Adipose tissue (tissue), 3 donors: ENCODE measurements at regions not wholly inside any gene's neighbourhood (a gene's known extent, or its start where the extent isn't known, plus 50 kb on each side); places are given as distances from the start of the nearest gene placed in this dataset.
"Not testable (repeated sequence)": the region's sequence is repeated elsewhere in the genome, so short reads cannot be mapped to it uniquely, and the experiment has no call there.

Experiments used
- H3K27ac ChIP-seq: one replicate; pipeline ENCODE4 v1.5.1; 2013; ENCODE audit warnings: low read depth, low read length
- WGBS, 3 donors: extraction: QIAGEN DNeasy Blood & Tissue Kit; methylation state at CpG; one replicate each; pipeline ENCODE4 v1.1.7; 2013; 5-methylcytosine and 5-hydroxymethylcytosine counted together
- donor health status: healthy with polysubstance abuse.
- donor health status: Bipolar disorder and iron deficiency.
- donor health status: healthy.

DNA sequence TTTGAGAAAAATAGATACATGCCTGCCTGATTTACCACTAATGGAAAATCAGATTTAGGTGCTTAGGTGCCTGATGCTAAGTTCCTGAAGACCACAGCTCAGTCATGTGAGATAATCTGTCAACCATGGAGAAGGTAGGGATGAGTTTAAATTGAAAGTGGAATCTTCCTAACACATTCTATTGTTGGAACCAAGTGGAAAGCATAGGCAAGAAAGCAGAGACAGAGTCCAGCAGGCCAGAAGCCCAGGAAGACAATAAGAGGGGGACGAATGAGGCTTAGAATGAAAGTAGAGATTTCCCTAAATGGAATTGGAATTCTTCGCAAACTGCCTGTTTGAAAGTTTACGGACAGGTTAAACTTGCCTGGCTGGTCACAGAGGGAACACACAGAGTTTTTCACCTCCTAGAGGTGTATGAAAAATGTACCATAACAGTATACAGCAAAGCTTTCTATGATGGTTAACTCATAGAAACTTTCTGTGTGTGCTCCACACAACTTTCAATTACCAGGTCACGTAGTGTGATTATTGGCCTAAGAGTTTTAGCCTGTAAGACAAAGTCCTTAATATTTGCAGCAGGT, 453.8 kb upstream of the KCNMB2 start:
- 83 to 94% (median 91%) methylated on average over 4 of the region's 4 CpGs for WGBS, 3 donors
- H3K27ac ChIP-seq = no peak overlapping the region

- no peak overlapping the region for H3K27ac ChIP-seq
- 39 to 55% (median 53%) methylated on average over 6 of the region's 6 CpGs for WGBS, 3 donors
Measured at GRCh38 chr3:178083906-178084866, 452.1 kb upstream of the KCNMB2 start.

- no peak overlapping the region for H3K27ac ChIP-seq
- 25 to 38% (median 27%) methylated on average over 6 of the region's 6 CpGs for WGBS, 3 donors
Measured at GRCh38 chr3:178084938-178085816, 451.1 kb upstream of the KCNMB2 start.

GRCh38 chr3:178085817-178086123, 450.5 kb upstream of the KCNMB2 start:
- H3K27ac ChIP-seq = no peak overlapping the region

DNA sequence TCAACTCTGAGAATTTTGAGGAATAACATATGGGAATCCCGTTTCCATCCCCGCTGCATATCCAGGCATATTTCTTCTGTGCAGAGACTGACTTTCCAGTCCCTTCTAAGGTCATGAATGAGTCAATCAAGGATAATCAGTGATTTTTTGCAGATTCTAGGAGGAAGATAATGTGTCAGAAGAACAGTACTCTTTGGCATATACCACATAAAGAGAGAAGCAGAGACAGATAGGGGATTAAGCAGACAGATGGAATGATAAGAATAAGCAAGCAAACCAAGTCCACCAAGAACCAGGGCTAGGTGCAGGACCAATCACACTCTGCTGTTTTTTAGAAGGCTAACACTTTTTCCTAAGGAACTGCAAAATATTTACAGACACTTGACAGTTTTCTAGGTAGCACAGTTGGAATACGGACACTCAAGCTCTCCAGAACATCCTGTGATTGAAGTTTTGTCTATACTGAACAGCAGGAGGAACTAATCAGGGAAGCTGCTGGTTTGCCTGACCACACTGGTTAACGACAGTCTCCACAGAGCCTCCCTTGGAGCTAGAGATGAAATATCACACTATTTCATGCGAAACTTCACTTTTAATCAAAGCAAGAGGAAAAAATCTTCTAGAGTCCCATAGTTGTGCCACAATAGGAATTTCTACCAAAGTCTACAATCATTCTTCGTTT, 450.0 kb upstream of the KCNMB2 start:
- H3K27ac ChIP-seq = no peak overlapping the region

DNA sequence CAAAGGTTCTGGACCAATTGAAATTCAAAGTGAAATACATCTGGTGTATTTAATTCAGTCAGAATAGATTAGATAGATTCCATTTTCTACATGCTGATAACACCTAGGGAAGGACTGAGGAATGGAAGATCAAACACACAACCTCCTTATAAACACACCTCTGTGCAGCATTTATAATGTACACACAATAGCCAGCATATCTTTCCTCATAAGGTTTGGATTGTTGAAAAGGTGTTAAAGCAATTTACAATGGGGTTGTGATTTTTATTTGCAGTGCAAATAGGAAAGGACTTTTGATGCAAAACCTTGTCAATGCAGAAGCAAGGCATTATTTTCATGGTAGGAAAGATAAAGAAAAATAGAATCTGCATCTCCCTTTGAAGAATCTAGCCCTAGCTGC, 448.9 kb upstream of the KCNMB2 start:
- H3K27ac ChIP-seq = no peak overlapping the region

More for the DNA sequence above, 450.0 kb upstream of the KCNMB2 start:
- WGBS, 3 donors = 78 to 90% (median 79%) methylated on average over 6 of the region's 6 CpGs

GRCh38 chr3:178088963-178089362, 447.3 kb upstream of the KCNMB2 start:
- whole genome bisulfite sequencing, 3 donors = 43 to 62% (median 55%) methylated on average over 1 of the region's 1 CpG
- H3K27ac ChIP-seq = no peak overlapping the region

DNA sequence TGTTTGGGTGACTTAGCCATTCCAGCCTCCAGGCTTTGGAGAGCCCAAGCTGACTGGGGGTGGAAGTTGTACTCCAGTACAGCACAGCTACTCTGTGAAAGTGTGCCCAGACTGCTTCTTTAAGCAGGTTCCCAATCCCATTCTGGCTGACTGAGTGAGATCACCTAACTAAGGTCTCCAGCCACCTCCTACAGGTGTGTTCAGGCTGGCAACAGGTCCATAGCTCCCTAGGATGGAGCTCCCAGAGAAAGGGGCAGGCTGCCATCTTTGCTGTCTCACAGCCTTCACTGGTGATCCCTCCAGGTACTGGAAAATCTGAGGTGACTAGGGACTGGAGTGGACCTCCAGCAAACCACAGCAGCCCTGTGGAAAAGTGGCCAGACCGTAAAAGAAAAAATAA, 445.3 kb upstream of the KCNMB2 start:
- WGBS, 3 donors = 94 to 96% (median 95%) methylated on average over 1 of the region's 1 CpG
- H3K27ac ChIP-seq = no peak overlapping the region

- H3K27ac ChIP-seq = no peak overlapping the region
- WGBS, 3 donors = 90 to 92% (median 91%) methylated on average over 2 of the region's 2 CpGs
Measured at GRCh38 chr3:178095522-178095921, 440.7 kb upstream of the KCNMB2 start.

GRCh38 chr3:178096955-178097354, 439.3 kb upstream of the KCNMB2 start:
- no peak overlapping the region for H3K27ac ChIP-seq
- WGBS, 3 donors = 60 to 99% (median 84%) methylated on average over 1 of the region's 1 CpG

DNA sequence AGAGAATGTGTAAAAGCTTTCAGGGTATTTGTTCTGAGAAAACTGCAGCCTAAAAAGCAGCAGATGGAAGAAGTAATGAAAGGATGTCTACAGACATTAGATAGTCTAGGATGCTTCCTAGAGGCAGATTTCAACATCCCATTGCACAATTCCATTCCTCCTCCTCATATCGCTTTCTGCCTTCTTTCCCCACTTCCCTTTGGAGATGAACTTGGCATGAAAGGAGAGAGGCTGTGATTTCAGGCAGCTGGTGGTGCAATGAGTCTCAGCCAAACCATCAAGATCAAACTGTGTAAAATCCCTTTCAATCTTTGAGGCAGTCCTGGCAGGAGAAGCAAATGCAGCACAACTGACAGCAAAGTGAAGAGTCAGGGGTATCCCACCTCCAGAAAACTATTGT, 438.7 kb upstream of the KCNMB2 start:
- H3K27ac ChIP-seq = no peak overlapping the region

GRCh38 chr3:178099274-178099673, 437.0 kb upstream of the KCNMB2 start:
- WGBS, 3 donors = 82 to 96% (median 95%) methylated on average over 4 of the region's 4 CpGs
- H3K27ac ChIP-seq = no peak overlapping the region

More for the DNA sequence above, 438.7 kb upstream of the KCNMB2 start:
- 22 to 80% (median 26%) methylated on average over 1 of the region's 1 CpG for WGBS, 3 donors

GRCh38 chr3:178099862-178100261, 436.4 kb upstream of the KCNMB2 start:
- 73 to 82% (median 81%) methylated on average over 2 of the region's 2 CpGs for WGBS, 3 donors
- H3K27ac ChIP-seq = no peak overlapping the region

GRCh38 chr3:178100908-178101307, 435.3 kb upstream of the KCNMB2 start:
- H3K27ac ChIP-seq = no peak overlapping the region

DNA sequence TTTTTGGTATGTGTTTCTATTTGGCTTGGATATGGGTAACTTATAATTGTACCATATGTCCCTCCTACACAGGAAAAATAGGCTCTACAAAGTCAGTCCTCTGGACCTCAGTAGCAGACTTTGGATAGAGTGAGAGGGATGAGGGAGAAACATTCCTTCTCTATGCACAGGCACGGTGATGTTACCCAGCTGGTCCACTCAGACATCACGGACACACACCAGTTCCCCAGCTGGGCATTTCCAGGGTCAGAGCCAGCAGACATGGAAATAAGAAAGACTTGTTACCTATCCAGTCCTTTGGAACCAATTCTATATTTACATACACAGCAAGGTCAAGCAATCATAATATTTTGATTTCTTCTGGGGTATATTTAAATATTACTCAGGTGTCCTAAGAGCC, 433.1 kb upstream of the KCNMB2 start:
- 60 to 97% (median 92%) methylated on average over 2 of the region's 2 CpGs for WGBS, 3 donors
- H3K27ac ChIP-seq = no peak overlapping the region

- 88 to 92% (median 90%) methylated on average over 2 of the region's 2 CpGs for WGBS, 3 donors
- no peak overlapping the region for H3K27ac ChIP-seq
Measured at GRCh38 chr3:178107804-178108203, 428.4 kb upstream of the KCNMB2 start.

DNA sequence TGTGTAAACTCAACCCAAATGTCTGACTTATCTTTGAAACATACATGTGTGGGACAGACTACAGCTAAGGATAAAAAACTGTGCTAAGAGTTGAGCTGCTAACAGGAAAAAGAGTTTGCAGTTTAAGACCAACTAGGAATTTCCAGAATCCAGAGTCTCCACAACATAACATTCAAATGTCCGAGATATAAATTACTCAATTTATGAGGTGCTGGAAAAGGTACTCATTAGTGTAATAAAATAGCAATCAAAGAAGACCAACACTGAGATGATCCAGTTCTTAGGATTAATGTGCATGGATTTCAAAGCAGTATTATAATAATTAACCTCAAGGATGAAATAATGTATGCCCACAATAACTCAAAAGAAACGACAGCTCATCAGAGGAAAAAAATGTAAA, 426.5 kb upstream of the KCNMB2 start:
- 56 to 90% (median 87%) methylated on average over 2 of the region's 2 CpGs for WGBS, 3 donors
- no peak overlapping the region for H3K27ac ChIP-seq

- 94 to 97% (median 95%) methylated on average over 6 of the region's 6 CpGs for WGBS, 3 donors
Measured at GRCh38 chr3:178112134-178112533, 424.1 kb upstream of the KCNMB2 start.

DNA sequence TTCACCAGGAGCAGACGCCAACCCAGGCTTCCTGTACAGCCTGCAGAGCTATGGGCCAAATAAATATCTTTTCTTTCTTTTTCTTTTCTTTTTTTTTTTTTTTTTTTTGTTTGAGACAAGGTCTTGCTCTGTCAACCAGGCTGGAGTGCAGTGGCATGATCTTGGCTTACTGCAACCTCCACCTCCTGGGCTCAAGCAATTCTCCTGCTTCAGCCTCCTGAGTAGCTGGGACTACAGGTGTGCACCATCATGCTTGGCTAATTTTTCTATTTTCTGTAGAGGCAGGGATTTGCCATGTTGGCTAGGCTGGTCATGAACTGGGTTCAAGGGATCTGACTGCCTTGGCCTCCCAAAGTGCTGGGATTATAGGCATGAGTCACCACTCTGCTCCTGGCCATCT, 423.7 kb upstream of the KCNMB2 start:
- WGBS, 3 donors = 94 to 100% (median 100%) methylated on average over 1 of the region's 1 CpG
- not testable (repeated sequence) for H3K27ac ChIP-seq

More at GRCh38 chr3:178112134-178112533, 424.1 kb upstream of the KCNMB2 start:
- H3K27ac ChIP-seq = no peak overlapping the region
